A673 (cell line): ENCODE measurements at regions not wholly inside any gene's neighbourhood (a gene's known extent, or its start where the extent isn't known, plus 50 kb on each side); places are given as distances from the start of the nearest gene placed in this dataset.

Experiments
- CTCF ChIP-seq: fragments of 300-800, 200-600 bp; sonication (generic); conservative IDR thresholded peaks from 2 replicates; pipeline ENCODE4 v1.5.1; 2017; ENCODE audit warnings: low read depth, mild to moderate bottlenecking, antibody characterized with exemption, low read length, moderate library complexity, mixed read lengths
- EZH2 ChIP-seq: fragments of 200-600 bp; sonication (generic); IDR thresholded peaks from 2 replicates; pipeline ENCODE4 v1.6.1; 2017; ENCODE audit warnings: borderline replicate concordance, low read depth, mild to moderate bottlenecking, mixed read lengths, antibody characterized with exemption, low read length; ENCODE audit not compliant: poor library complexity, severe bottlenecking

GRCh38 chr11:29127461-29127860 lies 889.4 kb downstream of the KCNA4 start:
- TF ChIP-seq CTCF (no peak), EZH2 (no peak)
